GM23338 (cell line): ENCODE measurements at regions not wholly inside any gene's neighbourhood (a gene's known extent, or its start where the extent isn't known, plus 50 kb on each side); places are given as distances from the start of the nearest gene placed in this dataset.

Experiments used
- ATAC-seq: fragments of 200-7000 bp; cut with Tn5 transposase; 3 replicates; pipeline ENCODE4 v1.9.1; 2020
- DNase-seq: peaks from one replicate; pipeline ENCODE4 v3.0.0-alpha.2; 2015; ENCODE audit warnings: low spot score
- H2AFZ ChIP-seq: fragments of 200-600 bp; sonication (generic); 2 replicates; pipeline ENCODE4 v1.8.0; 2016; ENCODE audit warnings: antibody characterized with exemption, mild to moderate bottlenecking, moderate library complexity
- H3F3A ChIP-seq: fragments of 200-600 bp; sonication (generic); replicated peaks from 2 replicates; pipeline ENCODE4 v1.8.0; 2017; ENCODE audit warnings: antibody characterized with exemption, mixed run types, low read depth
- H3K27ac ChIP-seq: fragments of 200-600 bp; sonication (generic); 2 replicates; pipeline ENCODE4 v1.6.1; 2016; ENCODE audit warnings: low read depth
- H3K27me3 ChIP-seq: fragments of 200-600 bp; sonication (generic); 2 replicates; pipeline ENCODE4 v1.8.0; 2016; ENCODE audit warnings: mild to moderate bottlenecking, mixed run types, moderate library complexity; ENCODE audit not compliant: insufficient read depth
- H3K36me3 ChIP-seq: fragments of 200-600 bp; sonication (generic); 2 replicates; pipeline ENCODE4 v1.8.0; 2016; ENCODE audit warnings: mild to moderate bottlenecking; ENCODE audit not compliant: insufficient read depth
- H3K4me1 ChIP-seq: fragments of 200-600 bp; sonication (generic); 2 replicates; pipeline ENCODE4 v1.8.0; 2016; ENCODE audit warnings: mild to moderate bottlenecking, moderate library complexity; ENCODE audit not compliant: insufficient read depth
- H3K4me2 ChIP-seq: fragments of 200-600 bp; sonication (generic); 2 replicates; pipeline ENCODE4 v1.7.1; 2017; ENCODE audit warnings: mixed run types
- H3K4me3 ChIP-seq: fragments of 200-600 bp; sonication (generic); 2 replicates; pipeline ENCODE4 v1.6.1; 2016; ENCODE audit warnings: mixed run types
- H3K79me2 ChIP-seq: fragments of 200-600 bp; sonication (generic); replicated peaks from 2 replicates; pipeline ENCODE4 v1.8.0; 2017; ENCODE audit warnings: mild to moderate bottlenecking; ENCODE audit not compliant: insufficient read depth
- H3K9me2 ChIP-seq: fragments of 200-600 bp; sonication (generic); 2 replicates; pipeline ENCODE4 v1.8.0; 2017; ENCODE audit not compliant: insufficient read depth
- H4K20me1 ChIP-seq: fragments of 200-600 bp; sonication (generic); replicated peaks from 2 replicates; pipeline ENCODE4 v1.8.0; 2017; ENCODE audit warnings: mild to moderate bottlenecking; ENCODE audit not compliant: insufficient read depth
- H3K27ac Mint-ChIP-seq: 2 replicates; pipeline ENCODE4 v1.8.0; 2020; ENCODE audit warnings: inconsistent platforms, mild to moderate bottlenecking, moderate library complexity, mixed read lengths
- H3K27me3 Mint-ChIP-seq: 3 replicates; pipeline ENCODE4 v1.8.0; 2022; ENCODE audit warnings: low read depth, mild to moderate bottlenecking, moderate library complexity, mixed read lengths, inconsistent platforms; ENCODE audit not compliant: insufficient read depth, poor library complexity
- H3K36me3 Mint-ChIP-seq: 3 replicates; pipeline ENCODE4 v1.8.0; 2021; ENCODE audit warnings: low read depth, mild to moderate bottlenecking, inconsistent platforms, moderate library complexity, mixed read lengths
- H3K4me1 Mint-ChIP-seq: 3 replicates; pipeline ENCODE4 v1.8.0; 2020; ENCODE audit warnings: mild to moderate bottlenecking, inconsistent platforms, mixed read lengths
- H3K4me3 Mint-ChIP-seq: 3 replicates; pipeline ENCODE4 v1.8.0; 2021; ENCODE audit warnings: moderate library complexity, mild to moderate bottlenecking, inconsistent platforms, mixed read lengths
- H3K9me3 Mint-ChIP-seq: 3 replicates; pipeline ENCODE4 v1.8.0; 2020; ENCODE audit warnings: moderate library complexity, mild to moderate bottlenecking, inconsistent platforms, mixed read lengths
- CREB1 ChIP-seq: fragments of 250-450 bp; sonication (Bioruptor Pico); IDR thresholded peaks from 2 replicates; pipeline ENCODE4 v1.5.0; 2020; ENCODE audit warnings: low read depth, mild to moderate bottlenecking, moderate library complexity
- EZH2 ChIP-seq: fragments of 200-600 bp; sonication (generic); IDR thresholded peaks from one replicate; pipeline ENCODE4 v1.8.0; 2017; ENCODE audit warnings: antibody characterized with exemption, mild to moderate bottlenecking, low read depth; ENCODE audit not compliant: unreplicated experiment
- EZH2phosphoT487 ChIP-seq: fragments of 200-600 bp; sonication (generic); IDR thresholded peaks from one replicate; pipeline ENCODE4 v1.8.1; 2018; ENCODE audit warnings: antibody characterized with exemption; ENCODE audit not compliant: unreplicated experiment
- JUNB ChIP-seq: IDR thresholded peaks from one replicate; pipeline ENCODE4 v1.6.1; 2016; ENCODE audit warnings: antibody characterized with exemption; ENCODE audit not compliant: unreplicated experiment
- NANOG ChIP-seq: IDR thresholded peaks from 2 replicates; pipeline ENCODE4 v1.6.1; 2016; ENCODE audit warnings: antibody characterized with exemption, borderline replicate concordance
- POLR2AphosphoS5 ChIP-seq: IDR thresholded peaks from 2 replicates; pipeline ENCODE4 v1.6.1; 2016; ENCODE audit warnings: antibody characterized with exemption, low read depth
- STAT1 ChIP-seq: IDR thresholded peaks from one replicate; pipeline ENCODE4 v1.6.1; 2016; ENCODE audit warnings: antibody characterized with exemption; ENCODE audit not compliant: unreplicated experiment
- ZNF114 ChIP-seq: fragments of 250-450 bp; sonication (Bioruptor Pico); IDR thresholded peaks from 2 replicates; pipeline ENCODE4 v1.5.0; 2020; ENCODE audit warnings: mild to moderate bottlenecking, moderate library complexity
- ZNF331 ChIP-seq: fragments of 250-450 bp; sonication (Bioruptor Pico); IDR thresholded peaks from 2 replicates; pipeline ENCODE4 v1.5.0; 2020; ENCODE audit warnings: low read depth, mild to moderate bottlenecking, moderate library complexity
- TF ChIP-seq, protein P1 (sequence below): IDR thresholded peaks from one replicate; pipeline ENCODE4 v1.6.1; 2018; ENCODE audit warnings: antibody characterized with exemption; ENCODE audit not compliant: unreplicated experiment
- TF ChIP-seq, protein P2 (sequence below): IDR thresholded peaks from 2 replicates; pipeline ENCODE4 v1.6.1; 2016; ENCODE audit warnings: antibody characterized with exemption
- TF ChIP-seq, protein P3 (sequence below): fragments of 250-450 bp; sonication (Bioruptor Pico); IDR thresholded peaks from 2 replicates; pipeline ENCODE4 v1.5.0; 2020; ENCODE audit warnings: mild to moderate bottlenecking, moderate library complexity
- TF ChIP-seq, protein P4 (sequence below), 2 experiments: fragments of 200-600 bp in 1 of 2; sonication (generic) in 1 of 2; conservative IDR thresholded peaks; 2 replicates each; pipeline versions ENCODE4 v1.5.1 to v1.6.1; 2016 to 2017; ENCODE audit warnings: antibody characterized with exemption in 2 of 2, low read depth in 2 of 2, mild to moderate bottlenecking in 2 of 2, moderate library complexity in 1 of 2

- H3K4me3 ChIP-seq = no peak overlapping the region
- H3K4me2 ChIP-seq = no peak overlapping the region
- no peaks in the 10 kb centered on the region for H3K27me3 ChIP-seq
- Mint-ChIP-seq H3K4me1 (peaks cover 7% of the 10 kb centered on the region; the same call in 2 of the 3 replicates), H3K9me3 (no peaks in the 10 kb centered on the region), H3K27ac (no peak overlapping the region), H3K36me3 (no peaks in the 10 kb centered on the region), H3K4me3 (no peak overlapping the region), H3K27me3 (peaks cover 8% of the 10 kb centered on the region)
- no peaks in the 10 kb centered on the region for H3K36me3 ChIP-seq
- ATAC-seq (no peak), DNase-seq (no peak)
- H3F3A ChIP-seq = no peaks in the 10 kb centered on the region
- H3K9me2 ChIP-seq = no peaks in the 10 kb centered on the region
- H4K20me1 ChIP-seq = no peaks in the 10 kb centered on the region
- TF ChIP-seq, protein P1, sequence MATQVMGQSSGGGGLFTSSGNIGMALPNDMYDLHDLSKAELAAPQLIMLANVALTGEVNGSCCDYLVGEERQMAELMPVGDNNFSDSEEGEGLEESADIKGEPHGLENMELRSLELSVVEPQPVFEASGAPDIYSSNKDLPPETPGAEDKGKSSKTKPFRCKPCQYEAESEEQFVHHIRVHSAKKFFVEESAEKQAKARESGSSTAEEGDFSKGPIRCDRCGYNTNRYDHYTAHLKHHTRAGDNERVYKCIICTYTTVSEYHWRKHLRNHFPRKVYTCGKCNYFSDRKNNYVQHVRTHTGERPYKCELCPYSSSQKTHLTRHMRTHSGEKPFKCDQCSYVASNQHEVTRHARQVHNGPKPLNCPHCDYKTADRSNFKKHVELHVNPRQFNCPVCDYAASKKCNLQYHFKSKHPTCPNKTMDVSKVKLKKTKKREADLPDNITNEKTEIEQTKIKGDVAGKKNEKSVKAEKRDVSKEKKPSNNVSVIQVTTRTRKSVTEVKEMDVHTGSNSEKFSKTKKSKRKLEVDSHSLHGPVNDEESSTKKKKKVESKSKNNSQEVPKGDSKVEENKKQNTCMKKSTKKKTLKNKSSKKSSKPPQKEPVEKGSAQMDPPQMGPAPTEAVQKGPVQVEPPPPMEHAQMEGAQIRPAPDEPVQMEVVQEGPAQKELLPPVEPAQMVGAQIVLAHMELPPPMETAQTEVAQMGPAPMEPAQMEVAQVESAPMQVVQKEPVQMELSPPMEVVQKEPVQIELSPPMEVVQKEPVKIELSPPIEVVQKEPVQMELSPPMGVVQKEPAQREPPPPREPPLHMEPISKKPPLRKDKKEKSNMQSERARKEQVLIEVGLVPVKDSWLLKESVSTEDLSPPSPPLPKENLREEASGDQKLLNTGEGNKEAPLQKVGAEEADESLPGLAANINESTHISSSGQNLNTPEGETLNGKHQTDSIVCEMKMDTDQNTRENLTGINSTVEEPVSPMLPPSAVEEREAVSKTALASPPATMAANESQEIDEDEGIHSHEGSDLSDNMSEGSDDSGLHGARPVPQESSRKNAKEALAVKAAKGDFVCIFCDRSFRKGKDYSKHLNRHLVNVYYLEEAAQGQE = no peak
- no peak for TF ChIP-seq STAT1
- TF ChIP-seq EZH2 = no peak
- no peak for TF ChIP-seq JUNB
- TF ChIP-seq CREB1 (CRISPR knock-in tag) = no peak
- TF ChIP-seq ZNF331 = no peak
- TF ChIP-seq, protein P2, sequence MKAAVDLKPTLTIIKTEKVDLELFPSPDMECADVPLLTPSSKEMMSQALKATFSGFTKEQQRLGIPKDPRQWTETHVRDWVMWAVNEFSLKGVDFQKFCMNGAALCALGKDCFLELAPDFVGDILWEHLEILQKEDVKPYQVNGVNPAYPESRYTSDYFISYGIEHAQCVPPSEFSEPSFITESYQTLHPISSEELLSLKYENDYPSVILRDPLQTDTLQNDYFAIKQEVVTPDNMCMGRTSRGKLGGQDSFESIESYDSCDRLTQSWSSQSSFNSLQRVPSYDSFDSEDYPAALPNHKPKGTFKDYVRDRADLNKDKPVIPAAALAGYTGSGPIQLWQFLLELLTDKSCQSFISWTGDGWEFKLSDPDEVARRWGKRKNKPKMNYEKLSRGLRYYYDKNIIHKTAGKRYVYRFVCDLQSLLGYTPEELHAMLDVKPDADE = no peak
- TF ChIP-seq, protein P3, sequence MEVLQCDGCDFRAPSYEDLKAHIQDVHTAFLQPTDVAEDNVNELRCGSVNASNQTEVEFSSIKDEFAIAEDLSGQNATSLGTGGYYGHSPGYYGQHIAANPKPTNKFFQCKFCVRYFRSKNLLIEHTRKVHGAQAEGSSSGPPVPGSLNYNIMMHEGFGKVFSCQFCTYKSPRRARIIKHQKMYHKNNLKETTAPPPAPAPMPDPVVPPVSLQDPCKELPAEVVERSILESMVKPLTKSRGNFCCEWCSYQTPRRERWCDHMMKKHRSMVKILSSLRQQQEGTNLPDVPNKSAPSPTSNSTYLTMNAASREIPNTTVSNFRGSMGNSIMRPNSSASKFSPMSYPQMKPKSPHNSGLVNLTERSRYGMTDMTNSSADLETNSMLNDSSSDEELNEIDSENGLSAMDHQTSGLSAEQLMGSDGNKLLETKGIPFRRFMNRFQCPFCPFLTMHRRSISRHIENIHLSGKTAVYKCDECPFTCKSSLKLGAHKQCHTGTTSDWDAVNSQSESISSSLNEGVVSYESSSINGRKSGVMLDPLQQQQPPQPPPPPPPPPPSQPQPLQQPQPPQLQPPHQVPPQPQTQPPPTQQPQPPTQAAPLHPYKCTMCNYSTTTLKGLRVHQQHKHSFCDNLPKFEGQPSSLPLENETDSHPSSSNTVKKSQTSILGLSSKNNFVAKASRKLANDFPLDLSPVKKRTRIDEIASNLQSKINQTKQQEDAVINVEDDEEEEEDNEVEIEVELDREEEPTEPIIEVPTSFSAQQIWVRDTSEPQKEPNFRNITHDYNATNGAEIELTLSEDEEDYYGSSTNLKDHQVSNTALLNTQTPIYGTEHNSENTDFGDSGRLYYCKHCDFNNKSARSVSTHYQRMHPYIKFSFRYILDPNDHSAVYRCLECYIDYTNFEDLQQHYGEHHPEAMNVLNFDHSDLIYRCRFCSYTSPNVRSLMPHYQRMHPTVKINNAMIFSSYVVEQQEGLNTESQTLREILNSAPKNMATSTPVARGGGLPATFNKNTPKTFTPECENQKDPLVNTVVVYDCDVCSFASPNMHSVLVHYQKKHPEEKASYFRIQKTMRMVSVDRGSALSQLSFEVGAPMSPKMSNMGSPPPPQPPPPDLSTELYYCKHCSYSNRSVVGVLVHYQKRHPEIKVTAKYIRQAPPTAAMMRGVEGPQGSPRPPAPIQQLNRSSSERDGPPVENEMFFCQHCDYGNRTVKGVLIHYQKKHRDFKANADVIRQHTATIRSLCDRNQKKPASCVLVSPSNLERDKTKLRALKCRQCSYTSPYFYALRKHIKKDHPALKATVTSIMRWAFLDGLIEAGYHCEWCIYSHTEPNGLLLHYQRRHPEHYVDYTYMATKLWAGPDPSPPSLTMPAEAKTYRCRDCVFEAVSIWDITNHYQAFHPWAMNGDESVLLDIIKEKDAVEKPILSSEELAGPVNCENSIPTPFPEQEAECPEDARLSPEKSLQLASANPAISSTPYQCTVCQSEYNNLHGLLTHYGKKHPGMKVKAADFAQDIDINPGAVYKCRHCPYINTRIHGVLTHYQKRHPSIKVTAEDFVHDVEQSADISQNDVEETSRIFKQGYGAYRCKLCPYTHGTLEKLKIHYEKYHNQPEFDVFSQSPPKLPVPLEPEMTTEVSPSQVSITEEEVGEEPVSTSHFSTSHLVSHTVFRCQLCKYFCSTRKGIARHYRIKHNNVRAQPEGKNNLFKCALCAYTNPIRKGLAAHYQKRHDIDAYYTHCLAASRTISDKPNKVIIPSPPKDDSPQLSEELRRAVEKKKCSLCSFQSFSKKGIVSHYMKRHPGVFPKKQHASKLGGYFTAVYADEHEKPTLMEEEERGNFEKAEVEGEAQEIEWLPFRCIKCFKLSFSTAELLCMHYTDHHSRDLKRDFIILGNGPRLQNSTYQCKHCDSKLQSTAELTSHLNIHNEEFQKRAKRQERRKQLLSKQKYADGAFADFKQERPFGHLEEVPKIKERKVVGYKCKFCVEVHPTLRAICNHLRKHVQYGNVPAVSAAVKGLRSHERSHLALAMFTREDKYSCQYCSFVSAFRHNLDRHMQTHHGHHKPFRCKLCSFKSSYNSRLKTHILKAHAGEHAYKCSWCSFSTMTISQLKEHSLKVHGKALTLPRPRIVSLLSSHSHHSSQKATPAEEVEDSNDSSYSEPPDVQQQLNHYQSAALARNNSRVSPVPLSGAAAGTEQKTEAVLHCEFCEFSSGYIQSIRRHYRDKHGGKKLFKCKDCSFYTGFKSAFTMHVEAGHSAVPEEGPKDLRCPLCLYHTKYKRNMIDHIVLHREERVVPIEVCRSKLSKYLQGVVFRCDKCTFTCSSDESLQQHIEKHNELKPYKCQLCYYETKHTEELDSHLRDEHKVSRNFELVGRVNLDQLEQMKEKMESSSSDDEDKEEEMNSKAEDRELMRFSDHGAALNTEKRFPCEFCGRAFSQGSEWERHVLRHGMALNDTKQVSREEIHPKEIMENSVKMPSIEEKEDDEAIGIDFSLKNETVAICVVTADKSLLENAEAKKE (CRISPR knock-in tag) = no peak
- TF ChIP-seq, protein P4, sequence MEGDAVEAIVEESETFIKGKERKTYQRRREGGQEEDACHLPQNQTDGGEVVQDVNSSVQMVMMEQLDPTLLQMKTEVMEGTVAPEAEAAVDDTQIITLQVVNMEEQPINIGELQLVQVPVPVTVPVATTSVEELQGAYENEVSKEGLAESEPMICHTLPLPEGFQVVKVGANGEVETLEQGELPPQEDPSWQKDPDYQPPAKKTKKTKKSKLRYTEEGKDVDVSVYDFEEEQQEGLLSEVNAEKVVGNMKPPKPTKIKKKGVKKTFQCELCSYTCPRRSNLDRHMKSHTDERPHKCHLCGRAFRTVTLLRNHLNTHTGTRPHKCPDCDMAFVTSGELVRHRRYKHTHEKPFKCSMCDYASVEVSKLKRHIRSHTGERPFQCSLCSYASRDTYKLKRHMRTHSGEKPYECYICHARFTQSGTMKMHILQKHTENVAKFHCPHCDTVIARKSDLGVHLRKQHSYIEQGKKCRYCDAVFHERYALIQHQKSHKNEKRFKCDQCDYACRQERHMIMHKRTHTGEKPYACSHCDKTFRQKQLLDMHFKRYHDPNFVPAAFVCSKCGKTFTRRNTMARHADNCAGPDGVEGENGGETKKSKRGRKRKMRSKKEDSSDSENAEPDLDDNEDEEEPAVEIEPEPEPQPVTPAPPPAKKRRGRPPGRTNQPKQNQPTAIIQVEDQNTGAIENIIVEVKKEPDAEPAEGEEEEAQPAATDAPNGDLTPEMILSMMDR (conservative IDR thresholded peaks at IDR 0.05; ENCODE audit: low read depth in 2 of 2) = no peak
- no peak for TF ChIP-seq NANOG
- no peak for TF ChIP-seq POLR2AphosphoS5
- no peak for TF ChIP-seq EZH2phosphoT487
- no peak for TF ChIP-seq ZNF114 (CRISPR knock-in tag)
- peaks cover 5% of the 10 kb centered on the region; the same call in 1 of the 2 replicates for H3K4me1 ChIP-seq
- H3K27ac ChIP-seq = no peak overlapping the region
- H2AFZ ChIP-seq = peak overlapping the region; percentile 86; the same call in 1 of the 2 replicates
- no peaks in the 10 kb centered on the region for H3K79me2 ChIP-seq
Measured at GRCh38 chr3:197430502-197430901, 125.3 kb downstream of the BDH1 start.
